ENCODE measurements at regions not wholly inside any gene's neighbourhood (a gene's known extent, or its start where the extent isn't known, plus 50 kb on each side); places are given as distances from the start of the nearest gene placed in this dataset.

GRCh38 chr17:70314096-70314495 is 144.8 kb downstream of the KCNJ2 start:
- TF ChIP-seq POLR2A (IDR thresholded peaks at IDR 0.05; ENCODE audit: low read depth, low read length) (no peak), POLR2AphosphoS5 (IDR thresholded peaks at IDR 0.05; ENCODE audit: low read depth, low read length) (no peak), SPI1 (IDR thresholded peaks at IDR 0.05; ENCODE audit: low read depth, low read length) (no peak), TAF1 (IDR thresholded peaks at IDR 0.05; ENCODE audit: low read depth, low read length) (no peak)
